ENCODE measurements at regions not wholly inside any gene's neighbourhood (a gene's known extent, or its start where the extent isn't known, plus 50 kb on each side); places are given as distances from the start of the nearest gene placed in this dataset.

DNA sequence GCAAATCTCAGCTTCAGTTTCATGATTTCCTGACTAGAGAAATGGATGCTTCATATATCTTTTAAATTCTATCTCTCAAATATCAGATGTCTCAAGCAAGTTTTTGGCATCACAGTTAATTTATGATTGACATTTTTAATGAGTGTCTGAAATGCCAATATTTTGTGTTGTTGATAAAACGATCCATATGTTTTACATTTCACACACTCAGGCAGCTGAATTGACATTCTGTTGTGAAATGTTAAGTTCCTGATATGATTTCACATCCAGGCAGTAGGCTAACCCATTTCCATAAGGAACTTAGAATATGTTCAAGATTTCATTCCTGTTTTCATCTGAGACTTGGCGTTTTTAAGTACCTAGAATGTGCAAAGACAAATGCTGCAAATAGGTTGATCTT is 650.6 kb downstream of the PCDH18 start:
- no CpG with 5 or more reads among the region's 2 CpGs for WGBS (ENCODE audit: insufficient coverage)
- no peaks in the 10 kb centered on the region for H3K79me2 ChIP-seq (ENCODE audit: control insufficient read depth, insufficient read depth, low read length)
- ChIA-PET CTCF (no interaction called here), POLR2A (no interaction called here)
- H3K9ac ChIP-seq (ENCODE audit: low read length), result no peak overlapping the region
- H2AFZ ChIP-seq (ENCODE audit: insufficient read depth, low read depth, low read length, poor library complexity, severe bottlenecking), result no peak overlapping the region
- H3K4me2 ChIP-seq (replicated peaks; ENCODE audit: low read depth, low read length, poor library complexity, severe bottlenecking), result no peak overlapping the region
- ATAC-seq (ENCODE audit: low read depth) (no peak), DNase-seq (no peak)
- no peak overlapping the region for H3K27ac ChIP-seq (ENCODE audit: low read length in 2 of 2)
- H3K9me3 Mint-ChIP-seq (ENCODE audit: insufficient read depth), result no peaks in the 10 kb centered on the region
- H3K4me3 Mint-ChIP-seq, result no peak overlapping the region
- no peaks in the 10 kb centered on the region for H3K36me3 ChIP-seq (replicated peaks in 1 of 2; ENCODE audit: control extremely low read depth in 1 of 2, control insufficient read depth in 1 of 2, extremely low read depth in 1 of 2, insufficient read depth in 2 of 2, low read length in 1 of 2)
- no peaks in the 10 kb centered on the region for H3K4me1 ChIP-seq (ENCODE audit: control insufficient read depth in 2 of 2, insufficient read depth in 2 of 2, low read length in 2 of 2)
- TF ChIP-seq EZH2 (IDR thresholded peaks at IDR 0.05; ENCODE audit: borderline replicate concordance, insufficient read depth, low read depth, low read length, poor library complexity, severe bottlenecking), result no peak
- TF ChIP-seq, protein P1, sequence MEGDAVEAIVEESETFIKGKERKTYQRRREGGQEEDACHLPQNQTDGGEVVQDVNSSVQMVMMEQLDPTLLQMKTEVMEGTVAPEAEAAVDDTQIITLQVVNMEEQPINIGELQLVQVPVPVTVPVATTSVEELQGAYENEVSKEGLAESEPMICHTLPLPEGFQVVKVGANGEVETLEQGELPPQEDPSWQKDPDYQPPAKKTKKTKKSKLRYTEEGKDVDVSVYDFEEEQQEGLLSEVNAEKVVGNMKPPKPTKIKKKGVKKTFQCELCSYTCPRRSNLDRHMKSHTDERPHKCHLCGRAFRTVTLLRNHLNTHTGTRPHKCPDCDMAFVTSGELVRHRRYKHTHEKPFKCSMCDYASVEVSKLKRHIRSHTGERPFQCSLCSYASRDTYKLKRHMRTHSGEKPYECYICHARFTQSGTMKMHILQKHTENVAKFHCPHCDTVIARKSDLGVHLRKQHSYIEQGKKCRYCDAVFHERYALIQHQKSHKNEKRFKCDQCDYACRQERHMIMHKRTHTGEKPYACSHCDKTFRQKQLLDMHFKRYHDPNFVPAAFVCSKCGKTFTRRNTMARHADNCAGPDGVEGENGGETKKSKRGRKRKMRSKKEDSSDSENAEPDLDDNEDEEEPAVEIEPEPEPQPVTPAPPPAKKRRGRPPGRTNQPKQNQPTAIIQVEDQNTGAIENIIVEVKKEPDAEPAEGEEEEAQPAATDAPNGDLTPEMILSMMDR (IDR thresholded peaks at IDR 0.05), result no peak
- no peak overlapping the region for H3K27ac Mint-ChIP-seq
- H3K4me3 ChIP-seq (ENCODE audit: control extremely low read depth in 1 of 5, extremely low read depth in 1 of 5, insufficient read depth in 1 of 5, low read depth in 2 of 5, low read length in 4 of 5), result no peak overlapping the region
- H3K9me3 ChIP-seq (ENCODE audit: control extremely low read depth in 1 of 3, control insufficient read depth in 2 of 3, insufficient read depth in 1 of 3, low read length in 2 of 3), result no peaks in the 10 kb centered on the region
- intact Hi-C loops (cut with micrococcal nuclease), result no loop called here
- no peaks in the 10 kb centered on the region for H3K27me3 ChIP-seq (replicated peaks in 1 of 4; ENCODE audit: control extremely low read depth in 1 of 4, control insufficient read depth in 3 of 4, insufficient read depth in 4 of 4, low read length in 3 of 4)
- H4K20me1 ChIP-seq (ENCODE audit: control insufficient read depth, insufficient read depth, low read length, poor library complexity, severe bottlenecking), result no peaks in the 10 kb centered on the region
- no peaks in the 10 kb centered on the region for H3K4me1 Mint-ChIP-seq
- H3K27me3 Mint-ChIP-seq, result no peaks in the 10 kb centered on the region

DNA sequence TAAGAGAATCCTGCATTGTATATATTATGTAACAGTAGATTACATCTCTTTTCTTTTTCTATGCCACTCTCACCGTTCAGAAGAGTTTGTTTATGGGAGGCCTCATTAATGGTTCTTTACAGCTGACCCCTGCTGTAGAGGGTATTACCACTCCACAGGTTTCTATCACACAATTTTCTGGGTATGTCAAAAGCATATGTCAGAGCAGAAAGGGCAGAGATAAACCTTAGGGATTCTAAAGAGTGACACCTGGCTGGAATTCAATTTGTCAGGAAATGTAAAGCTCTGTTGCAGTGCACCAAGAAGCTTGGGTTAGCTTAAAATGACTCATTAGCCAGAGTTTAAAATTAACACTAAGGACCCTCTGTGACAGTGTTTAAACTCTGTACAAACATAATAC is 658.7 kb downstream of the PCDH18 start:
- no peak for TF ChIP-seq EZH2 (IDR thresholded peaks at IDR 0.05; ENCODE audit: borderline replicate concordance, insufficient read depth, low read depth, low read length, poor library complexity, severe bottlenecking)
- H3K4me1 Mint-ChIP-seq, result no peaks in the 10 kb centered on the region
- Histone ChIP-seq H3K27ac (ENCODE audit: low read length in 2 of 2) (no peak overlapping the region), H3K4me1 (ENCODE audit: control insufficient read depth in 2 of 2, insufficient read depth in 2 of 2, low read length in 2 of 2) (no peaks in the 10 kb centered on the region), H3K36me3 (replicated peaks in 1 of 2; ENCODE audit: control extremely low read depth in 1 of 2, control insufficient read depth in 1 of 2, extremely low read depth in 1 of 2, insufficient read depth in 2 of 2, low read length in 1 of 2) (no peaks in the 10 kb centered on the region), H3K4me3 (ENCODE audit: control extremely low read depth in 1 of 5, extremely low read depth in 1 of 5, insufficient read depth in 1 of 5, low read depth in 2 of 5, low read length in 4 of 5) (no peak overlapping the region), H3K9ac (ENCODE audit: low read length) (no peak overlapping the region), H3K79me2 (ENCODE audit: control insufficient read depth, insufficient read depth, low read length) (no peaks in the 10 kb centered on the region), H3K4me2 (replicated peaks; ENCODE audit: low read depth, low read length, poor library complexity, severe bottlenecking) (no peak overlapping the region), H3K27me3 (replicated peaks in 1 of 4; ENCODE audit: control extremely low read depth in 1 of 4, control insufficient read depth in 3 of 4, insufficient read depth in 4 of 4, low read length in 3 of 4) (no peaks in the 10 kb centered on the region), H3K9me3 (ENCODE audit: control extremely low read depth in 1 of 3, control insufficient read depth in 2 of 3, insufficient read depth in 1 of 3, low read length in 2 of 3) (no peaks in the 10 kb centered on the region), H4K20me1 (ENCODE audit: control insufficient read depth, insufficient read depth, low read length, poor library complexity, severe bottlenecking) (no peaks in the 10 kb centered on the region), H2AFZ (ENCODE audit: insufficient read depth, low read depth, low read length, poor library complexity, severe bottlenecking) (no peak overlapping the region)
- intact Hi-C loops (cut with micrococcal nuclease), result no loop called here
- DNase-seq, result no peak
- WGBS (ENCODE audit: insufficient coverage), result no CpG with 5 or more reads among the region's 1 CpG
- no peak overlapping the region for H3K27ac Mint-ChIP-seq
- CTCF ChIA-PET, result no interaction called here
- H3K4me3 Mint-ChIP-seq, result no peak overlapping the region
- no peaks in the 10 kb centered on the region for H3K9me3 Mint-ChIP-seq (ENCODE audit: insufficient read depth)
- ATAC-seq (ENCODE audit: low read depth), result no peak
- POLR2A ChIA-PET, result no interaction called here
- no peaks in the 10 kb centered on the region for H3K27me3 Mint-ChIP-seq
